ENCODE measurements at regions not wholly inside any gene's neighbourhood (a gene's known extent, or its start where the extent isn't known, plus 50 kb on each side); places are given as distances from the start of the nearest gene placed in this dataset.

GRCh38 chr1:29391362-29391880, 155.1 kb downstream of the PTPRU start:
- no peaks in the 10 kb centered on the region for H3K9me3 ChIP-seq (replicated peaks; ENCODE audit: control insufficient read depth, insufficient read depth, low read length)
- H3K27ac ChIP-seq (ENCODE audit: control insufficient read depth, insufficient read depth), result no peak overlapping the region
- RAD21 ChIA-PET (ENCODE audit: unreplicated experiment), result no interaction called here
- CTCF ChIA-PET, result no interaction called here
- no peak for ATAC-seq
- no peaks in the 10 kb centered on the region for H3K4me1 ChIP-seq (ENCODE audit: control insufficient read depth, insufficient read depth, low read length)
- TF ChIP-seq SUZ12 (IDR thresholded peaks at IDR 0.05; ENCODE audit: unreplicated experiment), result no peak
- TF ChIP-seq KAT2A (conservative IDR thresholded peaks at IDR 0.05; ENCODE audit: control insufficient read depth, low read depth, low read length), result no peak
- TF ChIP-seq MTA3 (IDR thresholded peaks at IDR 0.05; ENCODE audit: borderline replicate concordance, low read length), result no peak
- no peak for TF ChIP-seq KDM1A (IDR thresholded peaks at IDR 0.05; ENCODE audit: borderline replicate concordance)
- no peak for TF ChIP-seq POU2F2 (IDR thresholded peaks at IDR 0.05; ENCODE audit: borderline replicate concordance, low read depth, low read length)
- TF ChIP-seq TAF1 (IDR thresholded peaks at IDR 0.05; ENCODE audit: borderline replicate concordance, low read depth, low read length), result no peak
- TF ChIP-seq RB1 (IDR thresholded peaks at IDR 0.05; ENCODE audit: borderline replicate concordance), result no peak
- TF ChIP-seq ZNF217 (IDR thresholded peaks at IDR 0.05), result no peak
- TF ChIP-seq, protein P1, sequence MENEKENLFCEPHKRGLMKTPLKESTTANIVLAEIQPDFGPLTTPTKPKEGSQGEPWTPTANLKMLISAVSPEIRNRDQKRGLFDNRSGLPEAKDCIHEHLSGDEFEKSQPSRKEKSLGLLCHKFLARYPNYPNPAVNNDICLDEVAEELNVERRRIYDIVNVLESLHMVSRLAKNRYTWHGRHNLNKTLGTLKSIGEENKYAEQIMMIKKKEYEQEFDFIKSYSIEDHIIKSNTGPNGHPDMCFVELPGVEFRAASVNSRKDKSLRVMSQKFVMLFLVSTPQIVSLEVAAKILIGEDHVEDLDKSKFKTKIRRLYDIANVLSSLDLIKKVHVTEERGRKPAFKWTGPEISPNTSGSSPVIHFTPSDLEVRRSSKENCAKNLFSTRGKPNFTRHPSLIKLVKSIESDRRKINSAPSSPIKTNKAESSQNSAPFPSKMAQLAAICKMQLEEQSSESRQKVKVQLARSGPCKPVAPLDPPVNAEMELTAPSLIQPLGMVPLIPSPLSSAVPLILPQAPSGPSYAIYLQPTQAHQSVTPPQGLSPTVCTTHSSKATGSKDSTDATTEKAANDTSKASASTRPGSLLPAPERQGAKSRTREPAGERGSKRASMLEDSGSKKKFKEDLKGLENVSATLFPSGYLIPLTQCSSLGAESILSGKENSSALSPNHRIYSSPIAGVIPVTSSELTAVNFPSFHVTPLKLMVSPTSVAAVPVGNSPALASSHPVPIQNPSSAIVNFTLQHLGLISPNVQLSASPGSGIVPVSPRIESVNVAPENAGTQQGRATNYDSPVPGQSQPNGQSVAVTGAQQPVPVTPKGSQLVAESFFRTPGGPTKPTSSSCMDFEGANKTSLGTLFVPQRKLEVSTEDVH (IDR thresholded peaks at IDR 0.05; ENCODE audit: low read depth, partially characterized antibody), result no peak
- TF ChIP-seq ATF3 (IDR thresholded peaks at IDR 0.05; ENCODE audit: borderline replicate concordance, extremely low read depth, low read depth, low read length), result no peak
- TF ChIP-seq CREB1 (IDR thresholded peaks at IDR 0.05; ENCODE audit: low read depth), result no peak
- no peak for TF ChIP-seq SPI1 (IDR thresholded peaks at IDR 0.05; ENCODE audit: borderline replicate concordance, insufficient read depth, low read depth, low read length)
- TF ChIP-seq LARP7 (IDR thresholded peaks at IDR 0.05), result no peak
- TF ChIP-seq ZNF207 (IDR thresholded peaks at IDR 0.05; ENCODE audit: borderline replicate concordance), result no peak
- POLR2A ChIA-PET, result no interaction called here
- H2AFZ ChIP-seq (ENCODE audit: control insufficient read depth, low read depth, low read length), result no peak overlapping the region
- SMC1A ChIA-PET (ENCODE audit: uncharacterized antibody, unreplicated experiment), result no interaction called here
- BruUV-seq (replicated peaks), result no TSS peak
- in situ Hi-C loops (cut with MboI) (loop anchor here (5.0 kb wide), 1 partner anchor 1016 kb away; no protein-coding TSS in a partner anchor), intact Hi-C loops (cut with micrococcal nuclease; ENCODE audit: unreplicated experiment) (no loop called here)
- H4K20me1 ChIP-seq (ENCODE audit: control insufficient read depth, insufficient read depth), result no peaks in the 10 kb centered on the region
- no peaks in the 10 kb centered on the region for H3K36me3 ChIP-seq (ENCODE audit: control insufficient read depth in 2 of 2, insufficient read depth in 2 of 2, low read length in 1 of 2)
- no peak overlapping the region for H3K4me2 ChIP-seq (ENCODE audit: control insufficient read depth, insufficient read depth)
- no peak for DNase-seq (ENCODE audit: low read depth, low spot score)
- peaks cover 0 to 6% of the 10 kb centered on the region in 2 experiments; a peak in 1 of 4 replicates for H3K27me3 ChIP-seq (replicated peaks in 1 of 2; ENCODE audit: control insufficient read depth in 2 of 2, insufficient read depth in 2 of 2, low read length in 1 of 2)
- no peak overlapping the region for H3K9ac ChIP-seq (ENCODE audit: control insufficient read depth, insufficient read depth, low read length)
- no peaks in the 10 kb centered on the region for H3K79me2 ChIP-seq (ENCODE audit: control insufficient read depth, insufficient read depth, low read length)
- no peak for FAIRE-seq
- H3K4me3 ChIP-seq, result no peak overlapping the region
- WGBS (ENCODE audit: insufficient coverage, insufficient replicate concordance, low lambda C conversion rate, missing lambda C conversion rate), result 5% methylated on average over 5 of the region's 5 CpGs
